NT2/D1 (cell line): ENCODE measurements at regions not wholly inside any gene's neighbourhood (a gene's known extent, or its start where the extent isn't known, plus 50 kb on each side); places are given as distances from the start of the nearest gene placed in this dataset.

ENCODE experiments used
- DNase-seq: peaks from one replicate; pipeline ENCODE4 v3.0.0-alpha.2; 2011; ENCODE audit warnings: low read depth, low spot score
- H3K27me3 ChIP-seq: 2 replicates; pipeline ENCODE4 v1.6.0; 2011; ENCODE audit warnings: mild to moderate bottlenecking; ENCODE audit not compliant: insufficient read length, insufficient read depth
- H3K36me3 ChIP-seq: 2 replicates; pipeline ENCODE4 v1.6.1; 2011; ENCODE audit warnings: mild to moderate bottlenecking, low read length, mixed read lengths; ENCODE audit not compliant: insufficient read depth, insufficient read length
- H3K4me1 ChIP-seq: 2 replicates; pipeline ENCODE4 v1.5.1; 2011; ENCODE audit not compliant: insufficient read depth, insufficient read length
- H3K4me3 ChIP-seq: 2 replicates; pipeline ENCODE4 v1.5.1; 2011; ENCODE audit warnings: low read depth; ENCODE audit not compliant: insufficient read length
- H3K9ac ChIP-seq: 2 replicates; pipeline ENCODE4 v1.6.0; 2011; ENCODE audit warnings: low read depth; ENCODE audit not compliant: insufficient read length
- H3K9me3 ChIP-seq: 2 replicates; pipeline ENCODE4 v1.5.1; 2011; ENCODE audit warnings: mild to moderate bottlenecking, low read length; ENCODE audit not compliant: insufficient read depth
- SUZ12 ChIP-seq: IDR thresholded peaks from 2 replicates; pipeline ENCODE4 v1.6.1; 2011; ENCODE audit not compliant: insufficient read length, insufficient read depth; ENCODE audit errors: extremely low read depth
- YY1 ChIP-seq: IDR thresholded peaks from 2 replicates; pipeline ENCODE4 v1.6.1; 2011; ENCODE audit not compliant: insufficient read length, insufficient read depth
- ZNF274 ChIP-seq: IDR thresholded peaks from 2 replicates; pipeline ENCODE4 v1.6.1; 2011; ENCODE audit warnings: mild to moderate bottlenecking, low read depth, low read length

- no peaks in the 10 kb centered on the region for H3K27me3 ChIP-seq
- H3K9me3 ChIP-seq = no peaks in the 10 kb centered on the region
- no peak overlapping the region for H3K4me3 ChIP-seq
- TF ChIP-seq SUZ12 (no peak), YY1 (no peak), ZNF274 (no peak)
- no peaks in the 10 kb centered on the region for H3K4me1 ChIP-seq
- no peak for DNase-seq
- H3K9ac ChIP-seq = no peak overlapping the region
- H3K36me3 ChIP-seq = no peaks in the 10 kb centered on the region
These were observed 349.8 kb upstream of the SPRED2 start for GRCh38 chr2:65782186-65782585.

- Histone ChIP-seq H3K27me3 (no peaks in the 10 kb centered on the region), H3K4me3 (no peak overlapping the region), H3K4me1 (no peaks in the 10 kb centered on the region), H3K9ac (no peak overlapping the region), H3K36me3 (no peaks in the 10 kb centered on the region), H3K9me3 (no peaks in the 10 kb centered on the region)
- no peak for TF ChIP-seq YY1
- no peak for TF ChIP-seq SUZ12
- no peak for DNase-seq
These were observed 349.4 kb upstream of the SPRED2 start for GRCh38 chr2:65781756-65782155.

GRCh38 chr2:65779021-65779420, 346.6 kb upstream of the SPRED2 start:
- Histone ChIP-seq H3K4me1 (no peaks in the 10 kb centered on the region), H3K36me3 (no peaks in the 10 kb centered on the region), H3K9ac (no peak overlapping the region), H3K27me3 (no peaks in the 10 kb centered on the region), H3K4me3 (no peak overlapping the region), H3K9me3 (no peaks in the 10 kb centered on the region)
- DNase-seq = no peak
- TF ChIP-seq YY1 (no peak), ZNF274 (no peak), SUZ12 (no peak)

- H3K27me3 ChIP-seq = no peaks in the 10 kb centered on the region
These were observed 345.7 kb upstream of the SPRED2 start for GRCh38 chr2:65778137-65778536.

GRCh38 chr2:65775839-65776238, 343.4 kb upstream of the SPRED2 start:
- no peaks in the 10 kb centered on the region for H3K36me3 ChIP-seq
- TF ChIP-seq YY1 (no peak), SUZ12 (no peak), ZNF274 (no peak)
- H3K4me1 ChIP-seq = no peaks in the 10 kb centered on the region
- H3K4me3 ChIP-seq = no peak overlapping the region
- no peaks in the 10 kb centered on the region for H3K9me3 ChIP-seq
- no peaks in the 10 kb centered on the region for H3K27me3 ChIP-seq
- H3K9ac ChIP-seq = no peak overlapping the region
- no peak for DNase-seq

More at GRCh38 chr2:65778137-65778536, 345.7 kb upstream of the SPRED2 start:
- no peak for DNase-seq
- H3K36me3 ChIP-seq = no peaks in the 10 kb centered on the region
- TF ChIP-seq SUZ12 (no peak), YY1 (no peak), ZNF274 (no peak)
- no peaks in the 10 kb centered on the region for H3K9me3 ChIP-seq
- no peak overlapping the region for H3K9ac ChIP-seq
- H3K4me3 ChIP-seq = no peak overlapping the region
- no peaks in the 10 kb centered on the region for H3K4me1 ChIP-seq

GRCh38 chr2:65767946-65768345, 335.5 kb upstream of the SPRED2 start:
- no peaks in the 10 kb centered on the region for H3K36me3 ChIP-seq

GRCh38 chr2:65766768-65767267, 334.4 kb upstream of the SPRED2 start:
- H3K27me3 ChIP-seq = no peaks in the 10 kb centered on the region
- H3K4me3 ChIP-seq = no peak overlapping the region

More at GRCh38 chr2:65767946-65768345, 335.5 kb upstream of the SPRED2 start:
- Histone ChIP-seq H3K4me3 (no peak overlapping the region), H3K27me3 (no peaks in the 10 kb centered on the region), H3K4me1 (no peaks in the 10 kb centered on the region), H3K9ac (no peak overlapping the region), H3K9me3 (no peaks in the 10 kb centered on the region)
- no peak for TF ChIP-seq SUZ12
- TF ChIP-seq ZNF274 = no peak
- no peak for TF ChIP-seq YY1
- DNase-seq = no peak

More at GRCh38 chr2:65766768-65767267, 334.4 kb upstream of the SPRED2 start:
- Histone ChIP-seq H3K36me3 (no peaks in the 10 kb centered on the region), H3K9me3 (no peaks in the 10 kb centered on the region), H3K4me1 (no peaks in the 10 kb centered on the region), H3K9ac (no peak overlapping the region)
- DNase-seq = no peak
- TF ChIP-seq YY1 = no peak
- TF ChIP-seq SUZ12 = no peak
- no peak for TF ChIP-seq ZNF274
